ENCODE measurements at regions not wholly inside any gene's neighbourhood (a gene's known extent, or its start where the extent isn't known, plus 50 kb on each side); places are given as distances from the start of the nearest gene placed in this dataset.
"Not testable (repeated sequence)": the region's sequence is repeated elsewhere in the genome, so short reads cannot be mapped to it uniquely, and the experiment has no call there.

DNA sequence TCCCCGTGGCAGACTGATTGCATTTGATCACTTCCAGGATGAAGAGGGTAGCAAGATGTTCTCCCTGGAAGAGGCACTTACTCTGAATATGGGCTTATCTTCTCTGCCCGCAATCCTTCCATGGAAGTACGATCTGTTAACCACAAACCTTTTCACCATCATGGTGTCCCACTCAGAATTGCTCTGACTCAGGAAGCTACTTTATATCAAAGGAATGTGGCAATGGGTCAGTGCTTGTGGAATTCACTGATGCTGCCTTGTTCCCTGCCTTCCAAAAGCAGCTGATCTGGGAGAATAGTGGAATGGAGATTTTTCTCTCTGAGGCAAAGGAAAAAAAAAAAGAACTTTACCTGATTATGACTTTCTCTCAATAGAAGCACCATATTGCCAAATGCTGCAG lies 306.1 kb upstream of the WSB1 start:
- TF ChIP-seq, protein P1, sequence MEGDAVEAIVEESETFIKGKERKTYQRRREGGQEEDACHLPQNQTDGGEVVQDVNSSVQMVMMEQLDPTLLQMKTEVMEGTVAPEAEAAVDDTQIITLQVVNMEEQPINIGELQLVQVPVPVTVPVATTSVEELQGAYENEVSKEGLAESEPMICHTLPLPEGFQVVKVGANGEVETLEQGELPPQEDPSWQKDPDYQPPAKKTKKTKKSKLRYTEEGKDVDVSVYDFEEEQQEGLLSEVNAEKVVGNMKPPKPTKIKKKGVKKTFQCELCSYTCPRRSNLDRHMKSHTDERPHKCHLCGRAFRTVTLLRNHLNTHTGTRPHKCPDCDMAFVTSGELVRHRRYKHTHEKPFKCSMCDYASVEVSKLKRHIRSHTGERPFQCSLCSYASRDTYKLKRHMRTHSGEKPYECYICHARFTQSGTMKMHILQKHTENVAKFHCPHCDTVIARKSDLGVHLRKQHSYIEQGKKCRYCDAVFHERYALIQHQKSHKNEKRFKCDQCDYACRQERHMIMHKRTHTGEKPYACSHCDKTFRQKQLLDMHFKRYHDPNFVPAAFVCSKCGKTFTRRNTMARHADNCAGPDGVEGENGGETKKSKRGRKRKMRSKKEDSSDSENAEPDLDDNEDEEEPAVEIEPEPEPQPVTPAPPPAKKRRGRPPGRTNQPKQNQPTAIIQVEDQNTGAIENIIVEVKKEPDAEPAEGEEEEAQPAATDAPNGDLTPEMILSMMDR (conservative IDR thresholded peaks at IDR 0.05 in 1 of 2, IDR thresholded peaks at IDR 0.05 in 1 of 2; ENCODE audit: extremely low read depth in 1 of 2, insufficient read depth in 1 of 2, low read depth in 1 of 2, low read length in 2 of 2): not testable (repeated sequence)
- not testable (repeated sequence) for TF ChIP-seq EZH2 (IDR thresholded peaks at IDR 0.05; ENCODE audit: borderline replicate concordance, low read length)
